Adrenal gland (tissue), 9 donors: ENCODE measurements at regions not wholly inside any gene's neighbourhood (a gene's known extent, or its start where the extent isn't known, plus 50 kb on each side); places are given as distances from the start of the nearest gene placed in this dataset.
"Not testable (repeated sequence)": the region's sequence is repeated elsewhere in the genome, so short reads cannot be mapped to it uniquely, and the experiment has no call there.

ENCODE experiments used
- DNase-seq, 7 donors: peaks; one replicate each; pipeline ENCODE4 v3.0.0-alpha.2; 2019 to 2020
- H3K27ac ChIP-seq, 5 donors: fragments of 200-600 bp; sonication (generic) in 4 of 5; 1 replicate in 3 of 5; 2 replicates in 2 of 5; pipeline versions ENCODE4 v1.5.1 to v1.8.0; 2016 to 2020; ENCODE audit warnings: mild to moderate bottlenecking in 1 of 5
- H3K27me3 ChIP-seq: fragments of 200-600 bp; 2 replicates; pipeline ENCODE4 v1.8.0; 2021
- H3K36me3 ChIP-seq, 2 donors: fragments of 200-600 bp; replicated peaks in 1 of 2; 1 replicate in 1 of 2; 2 replicates in 1 of 2; pipeline versions ENCODE4 v1.5.1 to v1.8.0; 2018 to 2022
- H3K4me1 ChIP-seq, 2 donors: fragments of 200-600 bp; replicated peaks in 1 of 2; 1 replicate in 1 of 2; 2 replicates in 1 of 2; pipeline versions ENCODE4 v1.5.1 to v1.8.0; 2018 to 2021
- H3K4me3 ChIP-seq, 4 donors: fragments of 200-600 bp; sonication (generic) in 3 of 4; one replicate each; pipeline ENCODE4 v1.5.1; 2016 to 2018
- H3K9me3 ChIP-seq, 3 donors: fragments of 200-600 bp; sonication (generic) in 1 of 3; replicated peaks in 1 of 3; 1 replicate in 2 of 3; 2 replicates in 1 of 3; pipeline versions ENCODE4 v1.5.1 to v1.8.0; 2016 to 2021
- WGBS, 4 donors: extraction: QIAGEN DNeasy Blood & Tissue Kit in 2 of 4; methylation state at CpG; one replicate each; pipeline versions ENCODE4 v1.1.5 to v1.1.7; 2013 to 2017; 5-methylcytosine and 5-hydroxymethylcytosine counted together
- intact Hi-C, 2 donors: fragments of 100-400 bp; cut with DNase I; formaldehyde crosslinking; loops; one replicate each; pipeline versions ENCODE4 v1.14.1 to v1.15.0; 2022 to 2023
- donor health status: healthy with polysubstance abuse.
- donor health status: Bipolar disorder and iron deficiency.
- donor health status: DM: yes; HTN: yes; CAD: no.
- donor health status: DM: no; HTN: no; CAD: no.
- donor health status: DM: no; HTN: no; CAD: no.

DNA sequence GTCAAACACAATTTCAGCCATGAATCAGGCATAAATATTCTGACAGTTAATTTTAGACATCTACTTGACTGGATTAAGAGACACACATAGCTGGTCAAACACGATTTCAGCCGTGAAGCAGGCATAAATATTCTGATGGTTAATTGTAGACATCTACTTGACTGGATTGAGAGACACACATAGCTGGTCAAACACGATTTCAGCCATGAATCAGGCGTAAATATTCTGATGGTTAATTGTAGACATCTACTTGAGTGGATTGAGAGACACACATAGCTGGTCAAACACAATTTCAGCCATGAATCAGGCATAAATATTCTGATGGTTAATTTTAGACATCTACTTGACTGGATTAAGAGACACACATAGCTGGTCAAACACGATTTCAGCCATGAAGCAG is 106.4 kb downstream of the OR4F3 start:
- H3K36me3 ChIP-seq, H3K27ac ChIP-seq, H3K27me3 ChIP-seq, intact Hi-C loops, H3K4me1 ChIP-seq, H3K4me3 ChIP-seq, H3K9me3 ChIP-seq: not testable (repeated sequence)
- DNase-seq = peak in 1 of 7 donors; percentile 9
- 38 to 55% (median 43%) methylated on average over 5 of the region's 5 CpGs for WGBS, 4 donors
